H1 (cell line): ENCODE measurements at regions not wholly inside any gene's neighbourhood (a gene's known extent, or its start where the extent isn't known, plus 50 kb on each side); places are given as distances from the start of the nearest gene placed in this dataset.

ENCODE experiments used
- CTCF ChIA-PET: fragments of 300-600 bp; sonication (Branson Sonifier 250); formaldehyde crosslinking; loops from one replicate; lab custom pipeline; 2021; ENCODE audit not compliant: partially characterized antibody; lab: Charles Lee
- POLR2A ChIA-PET: fragments of 300-600 bp; sonication (Branson Sonifier 250); formaldehyde crosslinking; loops from one replicate; lab custom pipeline; 2021; ENCODE audit warnings: inconsistent platforms; ENCODE audit not compliant: partially characterized antibody; lab: Charles Lee
- DNase-seq, 2 experiments: peaks; one replicate each; pipeline versions ENCODE4 v3.0.0 to v3.0.0-alpha.2; 2010 to 2022; ENCODE audit warnings: low spot score in 2 of 2, low read depth in 1 of 2, mixed read lengths in 1 of 2
- FAIRE-seq: peaks from 2 replicates; lab custom pipeline; 2011; peaks lifted over from hg19 to GRCh38; lab: Jason Lieb, UNC
- H2AFZ ChIP-seq: 2 replicates; pipeline ENCODE4 v1.8.1; 2012; ENCODE audit warnings: low read length, inconsistent platforms
- H2AK5ac ChIP-seq: 2 replicates; pipeline ENCODE4 v1.6.1; 2013; ENCODE audit warnings: low read depth, low read length
- H2BK120ac ChIP-seq: replicated peaks from 2 replicates; pipeline ENCODE3; 2013; ENCODE audit warnings: low read depth, low read length, inconsistent platforms
- H2BK12ac ChIP-seq: 2 replicates; pipeline ENCODE4 v1.6.1; 2013; ENCODE audit warnings: low read depth, low read length
- H2BK15ac ChIP-seq: 2 replicates; pipeline ENCODE4 v1.6.1; 2013; ENCODE audit warnings: low read length
- H2BK20ac ChIP-seq: 2 replicates; pipeline ENCODE4 v1.6.1; 2013; ENCODE audit warnings: low read length
- H2BK5ac ChIP-seq: 2 replicates; pipeline ENCODE4 v1.6.1; 2013; ENCODE audit warnings: low read depth, low read length
- H3K14ac ChIP-seq: 2 replicates; pipeline ENCODE4 v1.6.1; 2013; ENCODE audit warnings: inconsistent platforms; ENCODE audit not compliant: insufficient read length
- H3K18ac ChIP-seq: 2 replicates; pipeline ENCODE4 v1.6.1; 2013; ENCODE audit warnings: low read length; ENCODE audit errors: extremely low read depth
- H3K23ac ChIP-seq: 2 replicates; pipeline ENCODE4 v1.6.1; 2013; ENCODE audit warnings: inconsistent platforms; ENCODE audit not compliant: insufficient read length
- H3K23me2 ChIP-seq: 2 replicates; pipeline ENCODE4 v1.6.1; 2013; ENCODE audit warnings: low read depth, low read length
- H3K27ac ChIP-seq: 2 replicates; pipeline ENCODE4 v1.6.1; 2011; ENCODE audit warnings: low read depth, low read length, inconsistent platforms
- H3K27me3 ChIP-seq, 4 experiments: replicated peaks in 1 of 4; 1 replicate in 1 of 4; 2 replicates in 3 of 4; pipeline versions ENCODE4 v1.6.1 to v1.8.1; 2011 to 2013; ENCODE audit warnings: low read length in 3 of 4, mild to moderate bottlenecking in 3 of 4, inconsistent platforms in 2 of 4, mixed read lengths in 2 of 4, moderate library complexity in 1 of 4; ENCODE audit not compliant: control insufficient read depth in 3 of 4, insufficient read depth in 3 of 4; ENCODE audit errors: extremely low read depth in 1 of 4
- H3K36me3 ChIP-seq, 4 experiments: 2 replicates each; pipeline versions ENCODE4 v1.6.1 to v1.8.1; 2011 to 2013; ENCODE audit warnings: mild to moderate bottlenecking in 4 of 4, low read length in 3 of 4, moderate library complexity in 2 of 4, control low read depth in 1 of 4, inconsistent platforms in 1 of 4; ENCODE audit not compliant: insufficient read depth in 4 of 4, control insufficient read depth in 2 of 4
- H3K4ac ChIP-seq: replicated peaks from 2 replicates; pipeline ENCODE3; 2013; ENCODE audit warnings: low read length, low read depth, mixed read lengths, inconsistent platforms; ENCODE audit not compliant: insufficient read length
- H3K4me1 ChIP-seq, 4 experiments: replicated peaks in 1 of 4; 1 replicate in 1 of 4; 2 replicates in 3 of 4; pipeline versions ENCODE4 v1.6.1 to v1.8.1; 2011 to 2013; ENCODE audit warnings: low read length in 3 of 4, inconsistent platforms in 2 of 4, mixed read lengths in 1 of 4; ENCODE audit not compliant: insufficient read depth in 4 of 4, control insufficient read depth in 3 of 4
- H3K4me2 ChIP-seq, 2 experiments: 2 replicates each; pipeline versions ENCODE4 v1.6.1 to v1.8.1; 2011 to 2013; ENCODE audit warnings: low read depth in 2 of 2, low read length in 2 of 2, control low read depth in 1 of 2, inconsistent platforms in 1 of 2, mild to moderate bottlenecking in 1 of 2; ENCODE audit not compliant: insufficient read depth in 1 of 2
- H3K4me3 ChIP-seq, 4 experiments: fragments of 200-600, 300-600 bp in 1 of 4; sonication (generic), shearing (Covaris generic), sonication (Bioruptor Twin) in 1 of 4; 2 replicates each; pipeline versions ENCODE4 v1.5.1 to v1.8.1; 2011 to 2016; ENCODE audit warnings: low read length in 4 of 4, low read depth in 3 of 4, control low read depth in 2 of 4, inconsistent platforms in 2 of 4, mild to moderate bottlenecking in 2 of 4, mixed read lengths in 1 of 4, moderate library complexity in 1 of 4; ENCODE audit not compliant: insufficient read depth in 2 of 4; ENCODE audit errors: extremely low read depth in 1 of 4
- H3K56ac ChIP-seq: replicated peaks from 2 replicates; pipeline ENCODE3; 2013; ENCODE audit warnings: low read depth, mild to moderate bottlenecking, mixed read lengths, low read length, inconsistent platforms; ENCODE audit not compliant: insufficient read length
- H3K79me1 ChIP-seq: 2 replicates; pipeline ENCODE4 v1.6.1; 2013; ENCODE audit warnings: low read depth, low read length, control low read depth
- H3K79me2 ChIP-seq, 2 experiments: 2 replicates each; pipeline versions ENCODE4 v1.6.1 to v1.8.1; 2012 to 2013; ENCODE audit warnings: low read length in 2 of 2, mild to moderate bottlenecking in 2 of 2, inconsistent platforms in 1 of 2; ENCODE audit not compliant: insufficient read depth in 2 of 2, control insufficient read depth in 1 of 2
- H3K9ac ChIP-seq, 4 experiments: replicated peaks in 1 of 4; 1 replicate in 1 of 4; 2 replicates in 3 of 4; pipeline versions ENCODE4 v1.6.1 to v1.8.1; 2011 to 2013; ENCODE audit warnings: low read depth in 3 of 4, low read length in 3 of 4, control low read depth in 2 of 4, mild to moderate bottlenecking in 2 of 4, moderate library complexity in 2 of 4, inconsistent platforms in 1 of 4; ENCODE audit errors: extremely low read depth in 1 of 4
- H3K9me3 ChIP-seq, 2 experiments: 2 replicates each; pipeline versions ENCODE4 v1.6.1 to v1.8.1; 2012 to 2013; ENCODE audit warnings: mild to moderate bottlenecking in 2 of 2, moderate library complexity in 2 of 2, control low read depth in 1 of 2, inconsistent platforms in 1 of 2, low read depth in 1 of 2, low read length in 1 of 2, mixed read lengths in 1 of 2; ENCODE audit not compliant: insufficient read depth in 2 of 2
- H4K20me1 ChIP-seq, 2 experiments: replicated peaks in 1 of 2; 2 replicates each; pipeline versions ENCODE3 to v1.8.1; 2011 to 2013; ENCODE audit warnings: inconsistent platforms in 2 of 2, low read length in 2 of 2, mild to moderate bottlenecking in 1 of 2; ENCODE audit not compliant: insufficient read depth in 2 of 2, control insufficient read depth in 1 of 2
- H4K5ac ChIP-seq: 2 replicates; pipeline ENCODE4 v1.6.1; 2013; ENCODE audit warnings: low read length, low read depth, mixed read lengths, inconsistent platforms; ENCODE audit not compliant: insufficient read length
- H4K8ac ChIP-seq: 2 replicates; pipeline ENCODE4 v1.8.0; 2013; ENCODE audit warnings: mild to moderate bottlenecking, moderate library complexity, low read length, inconsistent platforms; ENCODE audit not compliant: insufficient read depth; ENCODE audit errors: extremely low read depth
- H4K91ac ChIP-seq: replicated peaks from 2 replicates; pipeline ENCODE3; 2013; ENCODE audit warnings: low read length, mixed read lengths, inconsistent platforms; ENCODE audit not compliant: insufficient read length
- CBX8 ChIP-seq: fragments of 300-800, 300-1000 bp; sonication (generic); IDR thresholded peaks from 2 replicates; pipeline ENCODE4 v1.7.1; 2016; ENCODE audit warnings: low read depth, low read length, borderline replicate concordance
- CHD2 ChIP-seq: IDR thresholded peaks from 2 replicates; pipeline ENCODE4 v1.6.1; 2012; ENCODE audit warnings: low read length, improper control_type of control experiment
- EP300 ChIP-seq, 2 experiments: IDR thresholded peaks; 1 replicate in 1 of 2; 2 replicates in 1 of 2; pipeline ENCODE4 v1.6.1; 2011 to 2012; ENCODE audit warnings: low read depth in 2 of 2, low read length in 2 of 2, mild to moderate bottlenecking in 2 of 2, borderline replicate concordance in 1 of 2, inconsistent platforms in 1 of 2, moderate library complexity in 1 of 2
- FOSL1 ChIP-seq: IDR thresholded peaks from 2 replicates; pipeline ENCODE4 v1.6.1; 2011; ENCODE audit warnings: mild to moderate bottlenecking, low read depth, low read length, moderate library complexity; ENCODE audit not compliant: insufficient read depth
- GABPA ChIP-seq: IDR thresholded peaks from 2 replicates; pipeline ENCODE4 v1.6.1; 2011; ENCODE audit warnings: mild to moderate bottlenecking, low read length, moderate library complexity, borderline replicate concordance; ENCODE audit not compliant: insufficient read depth
- HDAC6 ChIP-seq: IDR thresholded peaks from one replicate; pipeline ENCODE4 v1.7.1; 2012; ENCODE audit warnings: low read depth, mild to moderate bottlenecking, inconsistent platforms, low read length, moderate library complexity
- PHF8 ChIP-seq: fragments of 200-600 bp; sonication (generic); conservative IDR thresholded peaks from 2 replicates; pipeline ENCODE4 v1.7.1; 2012; ENCODE audit warnings: low read depth, mild to moderate bottlenecking, inconsistent platforms, low read length, moderate library complexity
- POLR2AphosphoS5 ChIP-seq: IDR thresholded peaks from 2 replicates; pipeline ENCODE4 v1.6.1; 2011; ENCODE audit warnings: low read depth, low read length
- RAD21 ChIP-seq, 2 experiments: IDR thresholded peaks in 1 of 2; conservative IDR thresholded peaks in 1 of 2; 2 replicates each; pipeline ENCODE4 v1.6.1; 2011; ENCODE audit warnings: low read depth in 2 of 2, low read length in 2 of 2, improper control_type of control experiment in 1 of 2, inconsistent platforms in 1 of 2, mild to moderate bottlenecking in 1 of 2, moderate library complexity in 1 of 2
- SIN3A ChIP-seq, 2 experiments: IDR thresholded peaks in 1 of 2; conservative IDR thresholded peaks in 1 of 2; 2 replicates each; pipeline ENCODE4 v1.6.1; 2011 to 2012; ENCODE audit warnings: low read length in 2 of 2, improper control_type of control experiment in 1 of 2, low read depth in 1 of 2, mild to moderate bottlenecking in 1 of 2
- SRF ChIP-seq: IDR thresholded peaks from 2 replicates; pipeline ENCODE4 v1.6.1; 2011; ENCODE audit warnings: mild to moderate bottlenecking, low read depth, low read length, moderate library complexity
- YY1 ChIP-seq: IDR thresholded peaks from 2 replicates; pipeline ENCODE4 v1.6.1; 2011; ENCODE audit warnings: low read depth, mild to moderate bottlenecking, low read length
- ZNF274 ChIP-seq: IDR thresholded peaks from 2 replicates; pipeline ENCODE4 v1.7.0; 2012; ENCODE audit warnings: low read length, borderline replicate concordance; ENCODE audit errors: extremely low read depth
- WGBS, 2 experiments: shearing (Covaris generic) in 1 of 2; methylation state at CpG; one replicate each; pipeline versions ENCODE4 v1.1.6 to v1.1.7; 2013 to 2015; ENCODE audit warnings: low lambda C conversion rate in 2 of 2, mixed read lengths in 2 of 2, inconsistent platforms in 1 of 2, low coverage in 1 of 2, missing lambda C conversion rate in 1 of 2; ENCODE audit not compliant: insufficient replicate concordance in 2 of 2, insufficient coverage in 1 of 2, insufficient read length in 1 of 2; ENCODE audit errors: extremely low coverage in 1 of 2, missing lambda C conversion rate in 1 of 2; 5-methylcytosine and 5-hydroxymethylcytosine counted together

DNA sequence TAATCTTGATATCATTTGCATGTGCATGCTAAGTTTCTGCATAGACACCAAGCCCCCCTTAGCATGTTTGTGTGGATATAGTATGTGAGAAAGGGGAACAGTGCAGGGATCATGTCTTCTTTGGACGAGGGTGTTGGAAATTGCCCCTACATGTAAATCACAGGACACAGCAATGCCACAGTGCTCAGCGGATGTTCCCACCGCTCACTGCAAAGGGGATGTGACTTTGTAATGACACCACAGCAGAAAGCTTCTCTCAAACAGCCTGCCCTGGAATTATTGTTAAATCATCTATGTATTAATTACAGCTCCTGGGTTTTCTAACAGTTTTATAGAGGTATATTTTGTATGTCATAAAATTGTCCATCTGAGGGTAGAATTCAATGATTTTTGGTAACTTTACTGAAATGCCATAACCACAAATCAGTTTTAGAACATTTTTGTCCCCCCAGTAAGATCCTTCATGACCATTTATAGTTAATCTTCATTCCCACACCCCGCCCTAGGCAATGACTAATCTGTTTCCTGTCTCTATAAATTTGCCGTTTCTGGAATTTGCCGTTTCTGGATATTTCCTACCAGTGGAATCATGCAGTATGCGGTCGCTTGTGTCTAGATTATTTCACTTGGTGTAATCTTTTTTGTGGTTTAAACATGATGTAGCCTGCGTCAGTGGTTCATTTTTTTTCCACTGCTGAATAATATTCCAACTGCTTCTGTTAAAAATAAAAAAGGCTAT, 648.5 kb upstream of the WWC1 start:
- Histone ChIP-seq H3K23ac (no peak overlapping the region), H2AFZ (no peak overlapping the region), H3K4me3 (no peak overlapping the region), H2BK15ac (no peak overlapping the region), H2BK20ac (no peak overlapping the region), H3K4me1 (no peaks in the 10 kb centered on the region), H2BK5ac (no peak overlapping the region), H3K14ac (no peak overlapping the region), H3K36me3 (no peaks in the 10 kb centered on the region), H4K91ac (no peak overlapping the region), H3K9ac (no peak overlapping the region), H2BK120ac (no peak overlapping the region), H3K27me3 (no peaks in the 10 kb centered on the region), H3K4ac (no peak overlapping the region), H3K18ac (no peak overlapping the region), H3K23me2 (no peaks in the 10 kb centered on the region), H3K4me2 (no peak overlapping the region), H3K27ac (no peak overlapping the region), H3K79me2 (no peaks in the 10 kb centered on the region), H4K8ac (no peak overlapping the region), H3K56ac (no peak overlapping the region), H4K20me1 (no peaks in the 10 kb centered on the region), H3K9me3 (no peaks in the 10 kb centered on the region), H3K79me1 (no peaks in the 10 kb centered on the region), H4K5ac (no peak overlapping the region), H2BK12ac (no peak overlapping the region), H2AK5ac (no peak overlapping the region)
- DNase-seq (no peak), FAIRE-seq (no peak)
- CTCF ChIA-PET: interaction anchor here (0.6 to 0.7 kb wide), 2 partner anchors 23 to 27 kb away, joined by 3 read pairs; no protein-coding TSS in a partner anchor
- WGBS, 2 experiments: 90% methylated on average over 9 of the region's 9 CpGs; no CpG with 5 or more reads in 1 of the 2 experiments
- POLR2A ChIA-PET: no interaction called here
- TF ChIP-seq CHD2: no peak
- TF ChIP-seq PHF8: no peak
- no peak for TF ChIP-seq ZNF274
- TF ChIP-seq YY1: no peak
- TF ChIP-seq POLR2AphosphoS5: no peak
- no peak for TF ChIP-seq FOSL1
- TF ChIP-seq GABPA: no peak
- no peak for TF ChIP-seq SIN3A (conservative IDR thresholded peaks at IDR 0.05 in 1 of 2, IDR thresholded peaks at IDR 0.05 in 1 of 2; ENCODE audit: low read depth in 1 of 2, low read length in 2 of 2)
- TF ChIP-seq SRF: no peak
- no peak for TF ChIP-seq RAD21 (IDR thresholded peaks at IDR 0.05 in 1 of 2, conservative IDR thresholded peaks at IDR 0.05 in 1 of 2; ENCODE audit: low read depth in 2 of 2, low read length in 2 of 2)
- no peak for TF ChIP-seq HDAC6
- no peak for TF ChIP-seq CBX8
- no peak for TF ChIP-seq EP300 (IDR thresholded peaks at IDR 0.05; ENCODE audit: borderline replicate concordance in 1 of 2, low read depth in 2 of 2, low read length in 2 of 2)
